NCI-H69 (cell line): ENCODE measurements at regions not wholly inside any gene's neighbourhood (a gene's known extent, or its start where the extent isn't known, plus 50 kb on each side); places are given as distances from the start of the nearest gene placed in this dataset.

Experiments
- DNase-seq: peaks from one replicate; lab custom pipeline; 2025; lab: John Stamatoyannopoulos, UW

- no peak for DNase-seq
Measured at GRCh38 chr16:86632206-86632605, 53.9 kb downstream of the FOXL1 start.

- DNase-seq: no peak
Measured at GRCh38 chr16:86632944-86633343, 54.6 kb downstream of the FOXL1 start.

GRCh38 chr16:86634292-86634691 lies 55.9 kb downstream of the FOXL1 start:
- no peak for DNase-seq

- DNase-seq: no peak
Measured at GRCh38 chr16:86635176-86635876, 57.0 kb downstream of the FOXL1 start.

GRCh38 chr16:86635926-86636325 lies 57.6 kb downstream of the FOXL1 start:
- DNase-seq: no peak

GRCh38 chr16:86637744-86638143 lies 59.4 kb downstream of the FOXL1 start:
- DNase-seq: no peak

GRCh38 chr16:86638642-86639041 lies 60.3 kb downstream of the FOXL1 start:
- no peak for DNase-seq

- DNase-seq: no peak
Measured at GRCh38 chr16:86639354-86639753, 61.0 kb downstream of the FOXL1 start.

- DNase-seq: no peak
Measured at GRCh38 chr16:86640265-86640843, 62.0 kb downstream of the FOXL1 start.

GRCh38 chr16:86642087-86642486 lies 63.7 kb downstream of the FOXL1 start:
- DNase-seq: no peak

- no peak for DNase-seq
Measured at GRCh38 chr16:86643671-86644070, 65.3 kb downstream of the FOXL1 start.

GRCh38 chr16:86647561-86647960 lies 69.2 kb downstream of the FOXL1 start:
- no peak for DNase-seq

- DNase-seq: no peak
Measured at GRCh38 chr16:86649875-86650274, 71.5 kb downstream of the FOXL1 start.

- no peak for DNase-seq
Measured at GRCh38 chr16:86651013-86651627, 72.8 kb downstream of the FOXL1 start.

GRCh38 chr16:86651823-86652222 lies 73.5 kb downstream of the FOXL1 start:
- no peak for DNase-seq

- no peak for DNase-seq
Measured at GRCh38 chr16:86653285-86654006, 75.1 kb downstream of the FOXL1 start.

GRCh38 chr16:86657972-86658371 lies 79.6 kb downstream of the FOXL1 start:
- no peak for DNase-seq

- DNase-seq: no peak
Measured at GRCh38 chr16:86660623-86661022, 82.3 kb downstream of the FOXL1 start.

GRCh38 chr16:86661706-86662105 lies 83.4 kb downstream of the FOXL1 start:
- no peak for DNase-seq

- DNase-seq: no peak
Measured at GRCh38 chr16:86662195-86662594, 83.8 kb downstream of the FOXL1 start.

GRCh38 chr16:86662740-86663139 lies 84.4 kb downstream of the FOXL1 start:
- no peak for DNase-seq

GRCh38 chr16:86663685-86664521 lies 85.6 kb downstream of the FOXL1 start:
- DNase-seq: no peak
